GM19238 (cell line): ENCODE measurements at regions not wholly inside any gene's neighbourhood (a gene's known extent, or its start where the extent isn't known, plus 50 kb on each side); places are given as distances from the start of the nearest gene placed in this dataset.
"Not testable (repeated sequence)": the region's sequence is repeated elsewhere in the genome, so short reads cannot be mapped to it uniquely, and the experiment has no call there.

ENCODE experiments used
- DNase-seq: peaks from one replicate; pipeline ENCODE4 v3.0.0; 2011; ENCODE audit warnings: low spot score; ENCODE audit not compliant: insufficient read length

DNA sequence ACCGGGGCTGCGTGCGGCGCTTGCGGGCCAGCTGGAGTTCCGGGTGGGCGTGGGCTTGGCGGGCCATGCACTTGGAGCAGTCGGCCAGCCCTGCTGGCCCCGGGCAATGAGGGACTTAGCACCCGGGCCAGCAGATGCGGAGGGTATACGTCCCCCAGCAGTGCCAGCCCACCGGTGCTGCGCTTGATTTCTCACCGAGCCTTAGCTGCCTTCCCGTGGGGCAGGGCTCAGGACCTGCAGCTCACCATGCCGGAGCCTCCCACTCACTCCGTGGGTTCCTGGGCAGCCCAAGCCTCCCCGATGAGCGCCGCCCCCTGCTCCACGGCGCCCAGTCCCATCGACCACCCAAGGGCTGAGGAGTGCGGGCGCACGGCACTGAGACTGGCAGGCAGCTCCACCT, 51.4 kb upstream of the INPP4B start:
- DNase-seq, result not testable (repeated sequence)

DNA sequence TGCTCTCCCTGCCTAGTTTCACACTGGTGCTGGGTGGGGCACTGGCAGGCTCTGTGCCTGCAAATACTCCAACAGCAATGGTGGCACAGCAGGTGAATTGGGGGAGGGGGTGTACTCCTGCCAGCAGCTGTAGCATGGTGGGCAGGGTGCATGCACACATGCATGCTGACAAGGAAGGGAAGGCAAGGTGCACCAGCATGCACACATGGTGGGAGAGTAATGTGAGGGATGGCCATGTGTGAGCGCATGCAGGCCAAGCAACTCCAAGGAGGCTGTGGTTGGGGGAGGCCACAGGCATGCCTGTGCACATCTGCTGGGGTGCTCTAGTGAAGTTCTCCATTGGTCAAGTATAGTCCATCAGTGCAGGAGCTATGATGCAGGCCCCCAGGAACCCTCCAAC, 54.5 kb upstream of the INPP4B start:
- DNase-seq, result no peak

DNA sequence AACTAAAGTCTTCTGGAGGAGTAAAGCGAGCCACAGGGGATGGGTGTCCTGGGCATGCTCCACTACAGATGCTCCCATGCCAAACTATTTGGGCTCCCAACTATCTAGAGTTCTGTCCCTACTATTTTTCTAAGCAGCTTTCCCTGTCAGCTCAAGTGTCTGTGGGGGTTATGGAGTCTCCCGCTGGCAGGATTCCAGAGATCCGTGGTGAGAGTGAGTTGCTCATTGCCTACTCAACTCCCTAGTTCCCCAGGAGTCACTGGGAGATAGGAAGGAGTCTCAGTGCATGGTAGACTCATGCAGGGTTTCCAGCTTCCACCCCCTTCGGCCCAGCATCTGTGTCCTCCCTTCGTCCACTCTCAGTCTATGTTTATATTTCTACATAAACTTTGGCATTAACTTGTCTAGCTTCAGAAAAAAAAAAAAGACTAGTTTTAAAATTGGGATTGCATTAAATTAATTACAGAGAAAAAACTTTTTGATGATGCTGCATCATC, 55.1 kb upstream of the INPP4B start:
- DNase-seq, result no peak

DNA sequence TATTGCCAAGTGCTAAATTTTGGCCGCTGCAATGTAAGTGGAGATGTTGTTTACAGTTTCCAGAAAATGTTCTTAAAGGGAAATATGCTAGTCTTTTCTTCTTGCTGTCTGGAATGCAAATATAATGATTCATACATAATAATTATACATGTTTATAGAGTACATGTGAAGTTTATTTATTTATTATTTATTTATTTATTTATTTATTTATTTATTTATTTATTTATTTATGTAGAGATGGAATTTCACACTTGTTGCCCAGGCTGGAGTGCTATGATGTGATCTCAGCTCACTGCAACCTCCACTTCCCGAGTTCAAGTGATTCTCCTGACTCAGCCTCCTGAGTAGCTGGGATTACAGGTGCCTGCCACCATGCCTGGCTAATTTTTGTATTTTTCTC, 57.5 kb upstream of the INPP4B start:
- DNase-seq, result not testable (repeated sequence)

DNA sequence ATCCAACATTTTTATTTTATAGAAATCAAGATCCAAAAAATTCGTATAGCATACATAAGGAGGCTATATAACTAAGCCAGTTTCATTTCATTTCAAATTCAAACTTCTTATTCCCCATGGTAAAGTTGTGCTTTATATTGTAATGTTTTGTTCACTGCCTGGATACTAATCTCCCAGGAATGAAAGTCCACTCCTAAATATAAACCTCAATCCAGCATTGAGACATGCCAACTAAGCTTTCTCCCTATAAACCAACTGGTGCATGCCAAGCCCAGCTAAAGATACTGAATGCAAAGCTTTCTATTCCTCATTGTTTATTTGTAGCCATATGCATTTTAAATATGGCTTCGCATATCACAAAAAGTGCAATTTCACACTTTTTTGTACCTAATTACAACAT, 63.8 kb upstream of the INPP4B start:
- DNase-seq, result no peak

DNA sequence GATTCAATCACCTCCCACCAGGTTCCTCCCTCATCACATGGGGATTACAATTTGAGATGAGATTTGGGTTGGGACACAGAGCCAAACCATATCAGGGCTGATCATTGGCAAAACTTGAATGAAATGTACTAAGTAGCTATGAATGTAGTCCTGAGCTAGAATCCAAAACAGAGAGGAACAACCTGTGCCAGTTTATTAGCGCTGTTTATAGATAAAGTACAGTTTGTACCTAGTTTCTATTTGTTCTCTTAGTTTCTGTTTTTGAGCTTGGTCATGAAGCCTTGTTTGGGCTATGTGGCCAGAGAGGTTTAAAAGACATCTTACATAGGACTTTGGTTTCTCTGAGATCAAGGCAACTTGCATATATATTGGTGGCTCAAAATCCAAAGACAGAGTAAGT, 66.9 kb upstream of the INPP4B start:
- DNase-seq, result no peak

DNA sequence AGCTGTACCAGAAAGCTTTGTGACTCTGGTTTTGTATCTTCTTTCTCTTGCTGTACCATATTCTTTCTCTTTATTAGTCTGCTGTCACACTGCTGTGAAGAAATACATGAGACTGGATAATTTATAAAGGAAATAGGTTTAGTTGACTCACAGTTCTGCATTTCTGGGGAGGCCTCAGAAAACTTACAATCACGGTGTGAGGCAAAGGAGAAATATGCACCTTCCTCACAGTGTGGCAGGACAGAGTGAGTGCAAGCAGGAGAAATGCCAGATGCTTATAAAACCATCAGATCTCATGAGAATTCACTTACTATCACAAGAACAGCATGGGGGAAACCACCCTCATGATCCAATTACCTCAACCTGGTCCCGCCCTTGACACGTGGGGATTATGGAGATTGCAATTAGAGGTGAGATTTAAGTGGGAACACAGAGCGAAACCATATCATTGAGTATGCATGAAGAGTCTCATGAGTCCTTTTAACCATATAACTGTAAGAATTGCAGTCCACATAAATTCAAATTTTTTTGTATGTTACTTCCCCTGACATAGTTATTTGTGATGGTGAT, 67.4 kb upstream of the INPP4B start:
- no peak for DNase-seq

DNA sequence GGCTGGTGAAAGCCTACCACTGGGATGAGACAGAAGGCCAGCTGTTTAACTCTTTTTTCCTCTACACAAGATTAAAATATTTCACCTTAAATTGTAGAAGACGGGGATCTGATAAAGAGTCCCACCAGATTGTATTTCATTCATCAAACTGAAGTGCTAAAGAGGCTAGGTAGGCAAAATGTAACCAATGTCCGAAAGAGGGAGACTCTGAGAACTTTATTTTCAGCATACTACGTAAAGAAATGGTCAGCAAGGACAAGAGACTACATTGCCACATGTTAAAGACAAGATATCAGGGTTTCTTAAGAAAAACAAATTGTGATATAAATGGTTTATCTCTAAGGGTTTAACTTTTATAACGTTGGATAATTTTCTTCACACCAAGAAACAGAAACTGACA, 71.6 kb upstream of the INPP4B start:
- DNase-seq, result no peak

DNA sequence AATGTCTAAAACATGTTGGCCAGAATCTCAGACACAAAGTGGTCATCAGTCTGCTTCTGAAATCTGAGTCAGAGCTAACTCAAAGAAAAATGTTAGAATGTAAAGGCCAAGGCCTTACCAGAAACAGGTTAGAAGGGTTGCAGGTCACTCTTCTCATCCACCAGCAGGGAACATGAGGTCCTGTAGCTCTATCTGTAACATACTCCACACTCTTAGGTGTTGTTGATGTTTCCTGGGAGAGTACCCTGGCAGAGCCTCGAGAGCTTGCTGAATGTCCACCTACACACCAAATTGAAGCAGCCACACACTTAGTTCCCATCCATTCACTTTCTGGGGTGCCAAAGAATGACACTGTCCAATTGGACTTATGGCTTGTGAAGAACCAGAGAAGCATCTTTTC, 76.6 kb upstream of the INPP4B start:
- no peak for DNase-seq

DNA sequence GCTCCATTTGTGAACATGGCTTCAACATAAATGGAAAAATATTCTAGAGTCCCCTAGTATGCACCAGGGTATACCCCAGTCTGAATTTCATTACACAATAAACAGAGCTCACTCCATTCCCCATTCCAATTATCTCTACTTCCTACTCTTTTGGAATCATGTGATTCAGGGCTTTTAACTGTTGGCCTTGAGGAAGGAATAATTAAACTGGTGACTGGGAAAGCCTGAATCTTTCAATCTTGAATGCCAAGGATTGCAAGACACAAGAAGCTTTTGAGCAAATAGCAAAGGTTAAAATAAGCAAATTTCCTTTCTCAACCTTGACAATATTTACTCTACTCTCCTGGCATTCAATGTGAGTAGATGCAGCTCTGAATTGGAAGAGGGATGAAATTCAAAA, 77.5 kb upstream of the INPP4B start:
- DNase-seq, result no peak

DNA sequence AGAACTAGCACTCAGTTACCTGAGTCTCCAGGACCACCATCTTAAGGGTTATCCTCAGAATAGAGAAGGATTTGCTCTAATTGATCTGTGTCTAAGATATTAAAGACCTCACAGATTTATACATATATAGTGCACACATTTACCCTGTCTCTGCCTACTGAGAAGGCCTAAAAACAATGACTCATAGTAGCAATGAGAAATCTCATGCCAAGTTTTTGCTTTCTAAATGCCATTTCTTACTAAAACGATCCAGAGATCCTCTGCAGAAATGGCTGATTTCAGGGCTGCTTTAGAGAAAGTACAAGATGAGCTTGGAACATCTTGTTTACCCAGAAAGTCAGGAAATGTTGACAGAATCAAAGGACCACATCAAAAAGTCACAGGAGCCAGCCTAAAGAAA, 79.1 kb upstream of the INPP4B start:
- no peak for DNase-seq

DNA sequence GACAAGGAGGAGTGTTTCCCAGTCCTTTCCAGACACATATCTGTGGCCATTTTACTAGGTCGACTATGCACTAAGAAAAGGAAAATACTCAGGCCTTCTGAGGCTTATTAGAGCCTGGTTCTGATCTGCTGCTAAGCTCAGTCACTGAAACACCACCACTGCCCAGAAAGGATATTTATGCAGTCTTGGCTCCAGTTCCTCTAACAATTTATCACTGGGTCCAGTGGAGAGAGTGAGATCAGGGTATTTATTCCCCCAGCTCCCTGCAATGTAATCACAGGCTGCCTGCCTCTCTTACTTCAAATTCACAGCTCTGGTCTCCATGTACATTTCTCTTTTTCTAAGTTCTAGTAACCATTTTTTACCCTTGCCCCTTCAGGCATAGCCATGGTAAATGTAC, 81.6 kb upstream of the INPP4B start:
- no peak for DNase-seq

DNA sequence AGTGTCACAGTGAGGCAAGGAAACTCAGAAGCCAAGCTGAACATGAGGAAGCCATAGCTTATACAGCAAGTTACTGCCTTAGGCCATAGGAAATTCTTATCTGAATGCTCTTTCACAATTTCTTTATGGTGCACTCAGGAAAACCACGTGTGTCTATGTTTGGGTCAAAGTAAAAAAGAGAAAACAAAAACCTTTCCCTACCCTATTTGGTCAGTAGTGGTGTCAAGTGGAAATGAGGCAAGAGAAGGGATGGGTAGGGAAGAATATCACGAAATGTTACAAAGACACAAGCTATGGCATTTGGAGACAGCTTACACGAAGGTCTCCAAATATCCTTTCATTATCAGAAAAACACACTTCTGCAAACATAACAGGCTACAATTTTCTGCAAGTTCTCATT, 83.4 kb upstream of the INPP4B start:
- DNase-seq, result no peak

DNA sequence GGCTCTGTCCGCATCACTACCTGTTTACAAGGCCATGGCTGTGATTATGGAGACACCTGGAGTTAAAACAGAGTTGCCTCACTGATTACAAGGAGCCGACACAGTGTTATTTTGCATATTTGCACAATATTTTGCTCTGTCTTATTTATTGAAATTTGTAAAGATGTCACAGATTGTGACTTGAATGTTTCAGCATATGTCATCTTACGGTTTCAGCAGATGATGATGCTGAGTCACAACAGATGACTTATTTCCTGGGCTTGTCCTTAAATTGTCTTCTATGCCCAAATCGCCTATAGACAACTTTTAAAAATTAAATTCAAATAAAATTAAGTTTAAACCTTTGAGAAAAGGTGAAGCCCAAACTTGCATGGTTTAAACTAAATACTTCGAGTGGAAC, 87.1 kb upstream of the INPP4B start:
- no peak for DNase-seq

DNA sequence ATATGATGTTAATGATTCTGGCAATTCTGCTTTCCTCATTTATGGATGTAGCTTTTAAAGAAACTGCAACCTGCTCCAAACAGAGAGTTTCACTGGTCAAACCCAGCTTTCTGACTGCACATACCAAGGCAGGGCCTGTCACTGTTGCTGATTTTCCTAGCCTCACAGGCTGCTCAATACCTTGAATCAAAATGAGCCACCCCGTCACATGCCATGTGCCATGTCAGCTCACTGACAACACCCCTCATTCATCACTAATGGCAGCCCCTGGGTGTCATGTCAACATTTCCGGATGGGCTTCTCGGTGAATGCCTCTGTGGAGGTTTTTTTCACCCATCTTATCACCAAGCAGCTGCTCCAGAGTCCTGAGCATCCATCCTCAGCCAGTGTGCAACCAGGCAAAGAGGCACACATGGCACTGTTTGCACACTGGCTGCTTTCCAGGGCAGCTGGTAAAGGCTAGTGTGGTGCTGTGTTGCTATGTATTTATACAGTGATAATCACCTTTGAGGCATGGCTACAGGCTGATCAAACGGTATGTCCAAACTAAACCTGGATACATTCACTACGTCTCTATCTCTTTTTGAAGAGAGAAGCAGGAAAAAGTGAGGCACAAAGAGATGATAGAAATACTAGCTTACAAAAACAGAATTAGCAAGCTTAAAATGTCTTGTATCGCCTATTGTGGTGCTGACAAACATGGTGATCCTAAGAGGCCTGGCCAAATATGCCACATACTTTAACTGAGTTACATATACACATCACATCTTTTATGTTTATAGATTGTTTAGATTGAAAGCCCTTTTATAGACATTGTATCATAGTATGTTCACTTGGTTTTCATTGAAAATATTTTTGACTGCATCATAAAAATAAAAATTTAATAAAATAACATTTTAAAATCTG, 94.6 kb upstream of the INPP4B start:
- no peak for DNase-seq

DNA sequence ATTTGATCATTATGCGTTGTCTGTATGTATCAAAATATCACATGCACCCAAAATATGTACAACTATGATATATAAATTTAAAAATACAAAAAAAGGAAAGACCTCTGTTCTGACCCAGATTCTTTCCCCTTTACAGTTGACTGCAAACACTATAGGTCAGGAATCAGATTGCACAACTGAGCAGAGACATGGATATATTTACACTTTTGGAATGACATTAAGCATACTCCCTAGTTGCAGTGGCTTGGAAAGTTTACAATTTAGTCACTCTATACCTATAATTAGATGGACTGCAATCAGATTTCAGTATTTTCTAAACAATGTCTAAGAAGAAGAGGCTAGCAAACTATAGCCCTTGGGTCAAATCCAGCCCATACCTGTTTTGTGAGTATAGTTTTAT, 98.5 kb upstream of the INPP4B start:
- no peak for DNase-seq

DNA sequence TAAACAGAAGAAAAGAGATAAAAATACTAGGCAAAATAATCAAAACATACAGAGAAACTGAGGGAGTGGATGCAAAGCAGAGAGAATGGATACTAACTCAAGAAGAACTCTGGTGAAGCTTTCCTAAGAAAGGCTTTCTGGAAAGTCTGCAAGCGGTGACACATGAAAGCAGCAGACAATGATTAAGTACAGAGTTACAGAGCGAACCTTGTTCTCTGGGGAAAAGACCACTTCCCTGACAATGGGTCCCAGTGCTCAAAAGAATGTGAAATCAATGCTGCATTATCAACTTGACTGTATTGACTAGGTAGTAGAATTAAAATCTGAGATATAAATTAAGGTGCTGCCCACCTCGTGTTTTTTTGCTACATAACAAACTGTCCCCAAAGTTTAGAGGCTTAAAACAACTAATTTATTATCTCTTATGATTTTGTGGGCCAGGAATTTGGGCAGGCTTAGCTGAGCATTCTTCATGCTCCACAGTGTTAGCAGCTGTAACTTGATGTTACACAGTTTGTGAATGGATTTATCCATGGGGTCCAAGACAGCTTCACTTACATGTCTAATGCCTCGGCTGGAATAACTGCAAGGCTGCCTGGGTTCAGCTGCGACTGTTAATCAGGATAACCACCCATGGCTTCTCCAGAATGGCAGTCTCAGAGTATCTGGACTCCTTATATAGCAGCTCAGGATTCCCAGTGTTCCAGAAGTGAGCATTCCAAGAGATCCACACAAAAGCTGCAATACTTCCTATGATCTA, 106.9 kb upstream of the INPP4B start:
- no peak for DNase-seq

DNA sequence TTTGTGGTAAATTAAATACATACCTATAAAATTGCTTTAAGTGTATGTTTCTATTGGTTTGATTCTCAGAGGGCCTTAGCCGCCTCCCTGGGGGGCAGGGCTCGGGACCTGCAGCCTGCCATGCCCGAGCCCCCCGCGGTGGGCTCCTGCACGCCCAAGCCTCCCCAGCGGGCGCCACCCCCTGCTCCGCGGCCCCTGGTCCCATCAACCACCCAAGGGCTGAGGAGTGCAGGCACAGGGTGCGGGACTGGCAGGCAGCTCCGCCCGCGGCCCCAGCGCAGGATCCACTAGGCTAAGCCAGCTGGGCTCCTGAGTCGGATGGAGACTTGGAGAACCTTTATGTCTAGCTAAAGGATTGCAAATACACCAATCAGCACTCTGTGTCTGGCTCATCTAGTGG, 108.3 kb upstream of the INPP4B start:
- DNase-seq, result no peak

DNA sequence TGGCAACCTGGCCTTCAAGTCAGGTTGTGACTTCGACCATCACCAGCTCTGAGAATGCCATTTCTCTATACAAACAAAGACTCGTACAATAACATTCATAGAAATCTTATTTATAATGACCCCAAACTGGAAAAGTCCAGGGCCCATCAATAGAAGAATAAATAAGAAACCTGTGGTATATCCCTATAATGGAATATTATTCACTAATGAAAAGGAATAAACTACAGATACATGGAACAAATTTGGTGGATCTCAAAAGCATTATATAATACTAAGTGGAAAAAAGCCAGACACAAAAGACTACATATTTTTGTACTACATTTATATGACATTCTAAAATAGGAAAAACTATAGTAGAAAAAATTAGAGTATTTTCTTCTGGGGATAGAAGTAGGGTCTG, 109.4 kb upstream of the INPP4B start:
- DNase-seq, result no peak

DNA sequence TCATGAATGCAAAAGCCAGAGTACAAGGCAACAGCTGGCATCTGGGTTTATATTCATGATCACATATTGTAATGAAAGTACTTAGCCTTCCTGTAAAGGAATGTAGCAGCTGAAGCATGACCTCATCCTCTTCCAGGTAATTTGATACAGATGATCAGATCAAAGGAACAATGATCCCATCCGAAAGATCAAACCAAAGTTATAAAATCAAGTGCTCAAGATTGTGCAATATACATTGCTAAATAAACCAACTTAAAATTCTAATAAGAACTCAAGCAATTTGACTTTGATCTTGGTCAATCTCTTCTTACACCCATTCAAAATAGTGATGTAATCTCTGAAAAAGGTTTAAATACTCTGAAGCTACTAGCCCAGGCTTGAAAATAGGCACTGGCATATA, 113.1 kb upstream of the INPP4B start:
- DNase-seq, result no peak

DNA sequence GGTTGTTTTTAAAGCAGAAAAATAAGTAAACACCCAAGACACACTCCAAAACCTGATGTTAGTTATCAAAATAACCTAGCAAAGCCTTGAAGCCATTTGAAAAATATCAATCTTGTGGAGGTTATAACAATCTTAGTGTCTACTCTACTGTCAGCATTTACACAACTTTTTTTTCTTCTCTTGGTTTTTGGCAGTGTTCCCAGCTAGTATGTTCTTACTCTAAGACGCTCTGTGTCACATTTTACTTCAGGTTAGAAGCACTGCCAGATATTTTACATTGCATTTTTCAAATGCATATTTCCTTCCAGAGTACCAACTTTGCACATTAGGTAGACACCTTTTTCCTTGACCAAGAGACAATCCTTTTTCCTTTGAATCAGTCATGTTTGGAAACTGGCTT, 114.0 kb upstream of the INPP4B start:
- DNase-seq, result no peak

DNA sequence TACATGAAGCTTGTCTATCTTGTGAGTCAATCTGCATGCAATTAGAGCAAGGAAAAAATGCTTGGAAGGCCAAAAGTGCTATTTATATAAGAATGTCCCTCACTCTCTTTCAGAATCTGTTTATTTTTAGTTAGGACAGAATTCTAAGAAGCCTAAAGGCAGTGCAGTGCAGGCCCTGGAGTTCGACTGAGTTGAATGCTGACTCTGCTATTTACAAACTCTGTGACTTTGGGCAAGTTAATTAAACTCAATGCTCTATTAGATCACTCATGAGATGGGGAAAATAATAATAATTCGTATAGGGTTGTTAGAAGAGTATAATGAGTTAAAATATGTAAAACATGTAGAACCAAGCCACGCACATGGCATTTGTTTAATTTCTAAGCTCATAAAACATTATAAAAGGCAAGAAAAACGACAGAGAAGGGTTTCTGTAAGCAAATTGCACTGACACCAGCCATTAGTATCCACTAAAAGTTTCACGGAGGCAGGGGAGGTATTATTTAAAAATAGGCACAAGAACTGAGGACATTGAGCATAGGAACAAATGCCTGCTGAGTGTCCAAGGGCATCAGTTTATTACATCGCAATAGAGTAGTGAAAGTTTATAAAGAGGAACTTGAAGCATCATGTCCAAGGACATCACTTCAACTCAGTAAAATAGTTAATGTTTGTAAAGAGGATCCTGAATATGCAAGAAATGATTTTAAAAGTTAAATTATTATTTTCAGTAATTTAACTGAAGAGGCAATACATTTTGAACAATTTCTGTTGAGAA, 115.0 kb upstream of the INPP4B start:
- DNase-seq, result no peak
